Endothelial cell (in vitro differentiated cells): ENCODE measurements at regions not wholly inside any gene's neighbourhood (a gene's known extent, or its start where the extent isn't known, plus 50 kb on each side); places are given as distances from the start of the nearest gene placed in this dataset.
"Not testable (repeated sequence)": the region's sequence is repeated elsewhere in the genome, so short reads cannot be mapped to it uniquely, and the experiment has no call there.

Experiments used
- DNase-seq: peaks from one replicate; pipeline ENCODE4 v3.0.0; 2021; ENCODE audit warnings: low spot score
- H3K27ac Mint-ChIP-seq: one replicate; pipeline ENCODE4 v1.8.0; 2021; ENCODE audit warnings: mixed read lengths, inconsistent platforms; ENCODE audit not compliant: unreplicated experiment
- H3K27me3 Mint-ChIP-seq: one replicate; pipeline ENCODE4 v1.8.0; 2021; ENCODE audit warnings: mild to moderate bottlenecking, moderate library complexity, mixed read lengths, inconsistent platforms; ENCODE audit not compliant: unreplicated experiment
- H3K36me3 Mint-ChIP-seq: one replicate; pipeline ENCODE4 v1.8.0; 2021; ENCODE audit warnings: mild to moderate bottlenecking, low read depth, mixed read lengths, inconsistent platforms; ENCODE audit not compliant: unreplicated experiment
- H3K4me1 Mint-ChIP-seq: one replicate; pipeline ENCODE4 v1.8.0; 2021; ENCODE audit warnings: mild to moderate bottlenecking, mixed read lengths, inconsistent platforms; ENCODE audit not compliant: unreplicated experiment
- H3K4me3 Mint-ChIP-seq: one replicate; pipeline ENCODE4 v1.8.0; 2021; ENCODE audit warnings: mild to moderate bottlenecking, mixed read lengths, inconsistent platforms; ENCODE audit not compliant: unreplicated experiment
- H3K9me3 Mint-ChIP-seq: one replicate; pipeline ENCODE4 v1.8.0; 2021; ENCODE audit warnings: mixed read lengths, inconsistent platforms; ENCODE audit not compliant: unreplicated experiment

DNA sequence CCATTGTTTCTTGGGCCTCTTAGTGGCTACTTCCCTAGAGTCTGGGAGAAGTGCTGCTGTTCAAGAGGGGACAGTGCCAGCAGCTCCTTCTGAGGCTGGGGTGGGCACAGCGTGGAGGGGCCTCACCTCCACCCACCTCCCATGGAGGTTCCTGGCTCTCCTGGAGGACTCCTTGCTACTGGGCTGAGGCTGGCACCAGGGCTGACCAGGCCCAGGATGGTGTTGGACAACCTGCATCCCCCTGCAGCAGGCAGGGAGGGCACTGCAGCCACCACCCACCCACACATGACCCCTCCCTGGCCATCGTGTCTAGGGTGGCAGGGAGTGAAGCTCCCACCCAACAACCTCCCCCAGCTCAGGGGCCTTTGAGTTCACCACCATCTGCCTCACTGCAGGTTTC is 1549.3 kb upstream of the USP9Y start:
- H3K27ac Mint-ChIP-seq, DNase-seq, H3K9me3 Mint-ChIP-seq, H3K27me3 Mint-ChIP-seq, H3K4me3 Mint-ChIP-seq, H3K36me3 Mint-ChIP-seq, H3K4me1 Mint-ChIP-seq: not testable (repeated sequence)

DNA sequence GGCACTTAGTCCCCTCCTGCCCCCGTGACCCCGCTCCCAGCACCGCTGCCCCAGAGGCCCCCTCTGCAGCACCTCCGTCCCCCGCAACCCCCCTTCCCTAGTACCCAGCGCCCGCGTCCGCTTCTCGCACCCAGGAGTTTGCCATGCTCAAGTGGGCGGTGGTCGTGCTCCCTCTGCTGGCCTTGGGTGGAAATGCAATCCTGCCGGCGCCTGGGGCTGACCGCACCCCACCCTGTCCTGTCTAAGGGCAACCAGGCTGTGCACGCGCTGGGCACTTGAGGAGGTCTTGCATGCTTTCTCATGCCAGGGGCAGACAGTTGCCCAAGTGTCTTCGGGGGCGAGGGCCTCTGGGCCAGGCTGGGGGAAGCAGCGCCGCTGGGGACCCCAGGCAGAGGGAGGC is 1544.9 kb upstream of the USP9Y start:
- DNase-seq, H3K36me3 Mint-ChIP-seq, H3K27ac Mint-ChIP-seq, H3K9me3 Mint-ChIP-seq, H3K4me1 Mint-ChIP-seq, H3K4me3 Mint-ChIP-seq, H3K27me3 Mint-ChIP-seq: not testable (repeated sequence)

DNA sequence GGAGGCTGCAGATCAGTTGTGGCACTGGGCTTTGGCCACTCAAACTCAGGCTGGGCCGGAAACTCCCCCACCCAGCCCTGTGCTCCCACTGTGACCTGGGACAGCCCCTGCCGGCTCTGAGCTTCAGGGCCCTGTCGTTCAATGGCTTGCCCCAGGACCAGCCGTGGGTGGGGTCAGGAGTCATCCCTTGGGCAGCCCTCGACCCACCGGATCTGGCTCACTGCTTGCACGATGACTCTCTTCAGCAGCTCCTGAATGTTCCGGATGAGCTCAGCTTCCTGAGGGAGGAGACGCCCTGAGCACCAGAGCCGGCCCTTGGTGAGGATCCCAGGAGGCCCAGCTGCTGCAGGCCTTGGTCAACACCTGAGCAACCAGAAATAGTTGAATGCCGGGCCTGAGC is 1544.2 kb upstream of the USP9Y start:
- not testable (repeated sequence) for H3K27ac Mint-ChIP-seq, H3K4me3 Mint-ChIP-seq

DNA sequence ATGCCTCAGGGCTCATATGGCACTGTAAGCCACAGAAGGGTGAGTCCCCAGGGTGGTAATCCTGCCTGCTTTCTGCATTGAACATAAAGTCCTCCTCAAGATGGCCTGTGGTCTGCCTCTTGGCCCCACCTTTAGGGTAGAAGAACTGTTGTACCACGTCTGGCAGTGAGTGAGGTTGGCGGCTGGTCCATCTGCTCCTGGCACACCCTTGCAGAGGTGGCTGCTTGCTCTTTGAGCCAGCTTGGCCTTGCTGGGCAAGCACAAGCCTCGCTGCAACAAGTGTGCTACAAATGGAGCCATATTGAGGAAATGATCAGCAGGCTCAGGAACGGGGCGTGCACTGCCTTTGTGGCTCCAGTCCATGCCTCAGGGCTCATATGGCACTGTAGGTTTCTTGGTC is 1524.0 kb upstream of the USP9Y start:
- not testable (repeated sequence) for DNase-seq, H3K4me3 Mint-ChIP-seq, H3K27me3 Mint-ChIP-seq, H3K27ac Mint-ChIP-seq, H3K4me1 Mint-ChIP-seq, H3K36me3 Mint-ChIP-seq, H3K9me3 Mint-ChIP-seq

More for the DNA sequence above, 1544.2 kb upstream of the USP9Y start:
- not testable (repeated sequence) for DNase-seq, H3K27me3 Mint-ChIP-seq, H3K9me3 Mint-ChIP-seq, H3K36me3 Mint-ChIP-seq, H3K4me1 Mint-ChIP-seq

DNA sequence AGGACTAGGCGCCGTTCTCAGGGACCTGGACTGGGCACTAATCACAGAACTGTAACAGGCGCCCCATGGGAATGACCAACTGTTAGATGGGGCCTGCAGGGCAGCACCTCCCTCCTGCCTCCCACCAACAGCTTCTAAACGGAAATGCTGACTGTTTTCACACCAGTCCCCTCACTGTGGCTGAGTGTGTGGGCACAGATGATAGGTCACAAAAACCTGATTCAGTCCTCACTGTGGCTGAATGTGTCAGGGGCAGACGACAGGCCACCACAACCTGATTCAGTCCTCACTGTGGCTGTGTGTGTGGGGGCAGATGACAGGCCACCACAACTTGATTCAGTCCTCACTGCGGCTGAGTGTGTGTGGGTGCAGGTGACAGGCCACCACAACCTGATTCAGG is 1499.9 kb upstream of the USP9Y start:
- H3K27me3 Mint-ChIP-seq, H3K27ac Mint-ChIP-seq, H3K4me1 Mint-ChIP-seq, DNase-seq, H3K36me3 Mint-ChIP-seq, H3K9me3 Mint-ChIP-seq, H3K4me3 Mint-ChIP-seq: not testable (repeated sequence)

DNA sequence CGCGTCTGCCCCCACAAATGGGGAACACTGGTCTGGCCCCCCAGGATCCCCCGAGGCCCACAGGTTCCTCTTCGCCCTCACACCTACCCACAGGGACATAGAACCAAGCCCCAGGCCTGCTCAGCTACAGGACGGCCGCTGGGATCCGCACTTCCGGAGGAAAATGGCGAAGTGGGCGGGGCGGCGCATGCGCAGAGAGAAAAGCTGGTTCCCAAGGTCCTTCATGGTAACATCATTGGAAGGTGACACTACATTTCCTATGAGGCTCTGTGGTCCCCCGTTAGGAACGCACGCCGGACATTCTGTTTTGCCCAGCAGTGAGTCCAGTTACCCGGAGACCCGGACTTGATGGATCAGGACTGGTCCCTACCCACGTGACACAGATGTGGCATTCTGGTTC is 1486.2 kb upstream of the USP9Y start:
- not testable (repeated sequence) for H3K27me3 Mint-ChIP-seq, H3K4me1 Mint-ChIP-seq, H3K36me3 Mint-ChIP-seq, H3K27ac Mint-ChIP-seq, H3K4me3 Mint-ChIP-seq, H3K9me3 Mint-ChIP-seq, DNase-seq
